ENCODE measurements at regions not wholly inside any gene's neighbourhood (a gene's known extent, or its start where the extent isn't known, plus 50 kb on each side); places are given as distances from the start of the nearest gene placed in this dataset.

- no peak for TF ChIP-seq CTCF (IDR thresholded peaks at IDR 0.05)
- TF ChIP-seq ZFX (IDR thresholded peaks at IDR 0.05; ENCODE audit: borderline replicate concordance) = no peak
These were observed 1823.4 kb downstream of the MAT2B start for GRCh38 chr5:165328846-165329245.
